GM19324 (cell line): ENCODE measurements at regions not wholly inside any gene's neighbourhood (a gene's known extent, or its start where the extent isn't known, plus 50 kb on each side); places are given as distances from the start of the nearest gene placed in this dataset.
"Not testable (repeated sequence)": the region's sequence is repeated elsewhere in the genome, so short reads cannot be mapped to it uniquely, and the experiment has no call there.

ENCODE experiments used
- ATAC-seq: cut with Tn5 transposase; IDR thresholded peaks from one replicate; pipeline ENCODE4 v1.9.1; 2021; ENCODE audit warnings: mild to moderate bottlenecking, moderate library complexity; ENCODE audit not compliant: unreplicated experiment, low FRiP score

GRCh38 chr9:66764799-66765493 is 135.6 kb upstream of the ZNF658 start:
- peak; percentile 99 for ATAC-seq

GRCh38 chr9:66765531-66765930 is 135.0 kb upstream of the ZNF658 start:
- ATAC-seq: not testable (repeated sequence)

- not testable (repeated sequence) for ATAC-seq
Measured at GRCh38 chr9:66771504-66771903, 129.0 kb upstream of the ZNF658 start.

- ATAC-seq: not testable (repeated sequence)
Measured at GRCh38 chr9:66774618-66775017, 125.9 kb upstream of the ZNF658 start.

GRCh38 chr9:66779944-66780661 is 120.4 kb upstream of the ZNF658 start:
- not testable (repeated sequence) for ATAC-seq

- not testable (repeated sequence) for ATAC-seq
Measured at GRCh38 chr9:66781240-66781639, 119.3 kb upstream of the ZNF658 start.

GRCh38 chr9:66782010-66782409 is 118.5 kb upstream of the ZNF658 start:
- not testable (repeated sequence) for ATAC-seq

- not testable (repeated sequence) for ATAC-seq
Measured at GRCh38 chr9:66785603-66786002, 114.9 kb upstream of the ZNF658 start.

- not testable (repeated sequence) for ATAC-seq
Measured at GRCh38 chr9:66791092-66791750, 109.3 kb upstream of the ZNF658 start.

GRCh38 chr9:66794769-66795168 is 105.8 kb upstream of the ZNF658 start:
- not testable (repeated sequence) for ATAC-seq

GRCh38 chr9:66795723-66796503 is 104.6 kb upstream of the ZNF658 start:
- ATAC-seq: not testable (repeated sequence)

- not testable (repeated sequence) for ATAC-seq
Measured at GRCh38 chr9:66797905-66798616, 102.5 kb upstream of the ZNF658 start.

GRCh38 chr9:66803619-66804018 is 96.9 kb upstream of the ZNF658 start:
- not testable (repeated sequence) for ATAC-seq

- ATAC-seq: not testable (repeated sequence)
Measured at GRCh38 chr9:66810247-66810646, 90.3 kb upstream of the ZNF658 start.

- ATAC-seq: not testable (repeated sequence)
Measured at GRCh38 chr9:66812367-66812766, 88.2 kb upstream of the ZNF658 start.

- not testable (repeated sequence) for ATAC-seq
Measured at GRCh38 chr9:66812967-66813366, 87.6 kb upstream of the ZNF658 start.

GRCh38 chr9:66814038-66814437 is 86.5 kb upstream of the ZNF658 start:
- not testable (repeated sequence) for ATAC-seq

GRCh38 chr9:66819510-66819909 is 81.0 kb upstream of the ZNF658 start:
- not testable (repeated sequence) for ATAC-seq

- not testable (repeated sequence) for ATAC-seq
Measured at GRCh38 chr9:66820014-66820660, 80.4 kb upstream of the ZNF658 start.
